GM23338 (cell line): ENCODE measurements at regions not wholly inside any gene's neighbourhood (a gene's known extent, or its start where the extent isn't known, plus 50 kb on each side); places are given as distances from the start of the nearest gene placed in this dataset.

Experiments
- ATAC-seq: fragments of 200-7000 bp; cut with Tn5 transposase; 3 replicates; pipeline ENCODE4 v1.9.1; 2020
- DNase-seq: peaks from one replicate; pipeline ENCODE4 v3.0.0-alpha.2; 2015; ENCODE audit warnings: low spot score
- H2AFZ ChIP-seq: fragments of 200-600 bp; sonication (generic); 2 replicates; pipeline ENCODE4 v1.8.0; 2016; ENCODE audit warnings: antibody characterized with exemption, mild to moderate bottlenecking, moderate library complexity
- H3F3A ChIP-seq: fragments of 200-600 bp; sonication (generic); replicated peaks from 2 replicates; pipeline ENCODE4 v1.8.0; 2017; ENCODE audit warnings: antibody characterized with exemption, mixed run types, low read depth
- H3K27ac ChIP-seq: fragments of 200-600 bp; sonication (generic); 2 replicates; pipeline ENCODE4 v1.6.1; 2016; ENCODE audit warnings: low read depth
- H3K27me3 ChIP-seq: fragments of 200-600 bp; sonication (generic); 2 replicates; pipeline ENCODE4 v1.8.0; 2016; ENCODE audit warnings: mild to moderate bottlenecking, mixed run types, moderate library complexity; ENCODE audit not compliant: insufficient read depth
- H3K36me3 ChIP-seq: fragments of 200-600 bp; sonication (generic); 2 replicates; pipeline ENCODE4 v1.8.0; 2016; ENCODE audit warnings: mild to moderate bottlenecking; ENCODE audit not compliant: insufficient read depth
- H3K4me1 ChIP-seq: fragments of 200-600 bp; sonication (generic); 2 replicates; pipeline ENCODE4 v1.8.0; 2016; ENCODE audit warnings: mild to moderate bottlenecking, moderate library complexity; ENCODE audit not compliant: insufficient read depth
- H3K4me2 ChIP-seq: fragments of 200-600 bp; sonication (generic); 2 replicates; pipeline ENCODE4 v1.7.1; 2017; ENCODE audit warnings: mixed run types
- H3K4me3 ChIP-seq: fragments of 200-600 bp; sonication (generic); 2 replicates; pipeline ENCODE4 v1.6.1; 2016; ENCODE audit warnings: mixed run types
- H3K79me2 ChIP-seq: fragments of 200-600 bp; sonication (generic); replicated peaks from 2 replicates; pipeline ENCODE4 v1.8.0; 2017; ENCODE audit warnings: mild to moderate bottlenecking; ENCODE audit not compliant: insufficient read depth
- H3K9me2 ChIP-seq: fragments of 200-600 bp; sonication (generic); 2 replicates; pipeline ENCODE4 v1.8.0; 2017; ENCODE audit not compliant: insufficient read depth
- H4K20me1 ChIP-seq: fragments of 200-600 bp; sonication (generic); replicated peaks from 2 replicates; pipeline ENCODE4 v1.8.0; 2017; ENCODE audit warnings: mild to moderate bottlenecking; ENCODE audit not compliant: insufficient read depth
- H3K27ac Mint-ChIP-seq: 2 replicates; pipeline ENCODE4 v1.8.0; 2020; ENCODE audit warnings: inconsistent platforms, mild to moderate bottlenecking, moderate library complexity, mixed read lengths
- H3K27me3 Mint-ChIP-seq: 3 replicates; pipeline ENCODE4 v1.8.0; 2022; ENCODE audit warnings: low read depth, mild to moderate bottlenecking, moderate library complexity, mixed read lengths, inconsistent platforms; ENCODE audit not compliant: insufficient read depth, poor library complexity
- H3K36me3 Mint-ChIP-seq: 3 replicates; pipeline ENCODE4 v1.8.0; 2021; ENCODE audit warnings: low read depth, mild to moderate bottlenecking, inconsistent platforms, moderate library complexity, mixed read lengths
- H3K4me1 Mint-ChIP-seq: 3 replicates; pipeline ENCODE4 v1.8.0; 2020; ENCODE audit warnings: mild to moderate bottlenecking, inconsistent platforms, mixed read lengths
- H3K4me3 Mint-ChIP-seq: 3 replicates; pipeline ENCODE4 v1.8.0; 2021; ENCODE audit warnings: moderate library complexity, mild to moderate bottlenecking, inconsistent platforms, mixed read lengths
- H3K9me3 Mint-ChIP-seq: 3 replicates; pipeline ENCODE4 v1.8.0; 2020; ENCODE audit warnings: moderate library complexity, mild to moderate bottlenecking, inconsistent platforms, mixed read lengths
- CTCF ChIP-seq, 2 experiments: fragments of 200-600 bp in 1 of 2; sonication (generic) in 1 of 2; conservative IDR thresholded peaks; 2 replicates each; pipeline versions ENCODE4 v1.5.1 to v1.6.1; 2016 to 2017; ENCODE audit warnings: antibody characterized with exemption in 2 of 2, low read depth in 2 of 2, mild to moderate bottlenecking in 2 of 2, moderate library complexity in 1 of 2
- EZH2 ChIP-seq: fragments of 200-600 bp; sonication (generic); IDR thresholded peaks from one replicate; pipeline ENCODE4 v1.8.0; 2017; ENCODE audit warnings: antibody characterized with exemption, mild to moderate bottlenecking, low read depth; ENCODE audit not compliant: unreplicated experiment
- NANOG ChIP-seq: IDR thresholded peaks from 2 replicates; pipeline ENCODE4 v1.6.1; 2016; ENCODE audit warnings: antibody characterized with exemption, borderline replicate concordance
- POLR2AphosphoS5 ChIP-seq: IDR thresholded peaks from 2 replicates; pipeline ENCODE4 v1.6.1; 2016; ENCODE audit warnings: antibody characterized with exemption, low read depth
- STAT1 ChIP-seq: IDR thresholded peaks from one replicate; pipeline ENCODE4 v1.6.1; 2016; ENCODE audit warnings: antibody characterized with exemption; ENCODE audit not compliant: unreplicated experiment
- ZNF114 ChIP-seq: fragments of 250-450 bp; sonication (Bioruptor Pico); IDR thresholded peaks from 2 replicates; pipeline ENCODE4 v1.5.0; 2020; ENCODE audit warnings: mild to moderate bottlenecking, moderate library complexity
- ZNF331 ChIP-seq: fragments of 250-450 bp; sonication (Bioruptor Pico); IDR thresholded peaks from 2 replicates; pipeline ENCODE4 v1.5.0; 2020; ENCODE audit warnings: low read depth, mild to moderate bottlenecking, moderate library complexity
- TF ChIP-seq, protein P1 (sequence below): IDR thresholded peaks from one replicate; pipeline ENCODE4 v1.6.1; 2018; ENCODE audit warnings: antibody characterized with exemption; ENCODE audit not compliant: unreplicated experiment
- TF ChIP-seq, protein P2 (sequence below): IDR thresholded peaks from 2 replicates; pipeline ENCODE4 v1.6.1; 2016; ENCODE audit warnings: antibody characterized with exemption

DNA sequence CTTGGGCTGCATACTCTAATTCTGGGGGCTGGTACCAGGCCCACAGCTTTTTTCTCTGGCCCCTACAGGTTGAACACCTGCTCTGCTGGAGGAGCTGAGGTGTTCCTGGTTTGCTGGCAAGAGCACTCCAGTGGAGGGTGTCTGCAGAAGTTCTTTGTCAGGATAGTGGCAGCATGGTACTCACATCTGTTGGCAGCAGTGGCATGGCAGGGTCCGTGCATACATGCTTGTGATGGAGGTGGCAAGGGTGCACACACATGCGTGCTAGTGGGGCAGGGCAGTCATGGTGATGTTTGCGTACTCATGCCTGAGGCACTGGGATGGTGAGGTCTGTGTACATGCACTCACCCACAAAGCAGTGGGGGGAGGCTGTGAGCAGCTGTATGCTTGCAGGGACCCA, 235.5 kb upstream of the KLF8 start (continued):
- TF ChIP-seq, protein P1, sequence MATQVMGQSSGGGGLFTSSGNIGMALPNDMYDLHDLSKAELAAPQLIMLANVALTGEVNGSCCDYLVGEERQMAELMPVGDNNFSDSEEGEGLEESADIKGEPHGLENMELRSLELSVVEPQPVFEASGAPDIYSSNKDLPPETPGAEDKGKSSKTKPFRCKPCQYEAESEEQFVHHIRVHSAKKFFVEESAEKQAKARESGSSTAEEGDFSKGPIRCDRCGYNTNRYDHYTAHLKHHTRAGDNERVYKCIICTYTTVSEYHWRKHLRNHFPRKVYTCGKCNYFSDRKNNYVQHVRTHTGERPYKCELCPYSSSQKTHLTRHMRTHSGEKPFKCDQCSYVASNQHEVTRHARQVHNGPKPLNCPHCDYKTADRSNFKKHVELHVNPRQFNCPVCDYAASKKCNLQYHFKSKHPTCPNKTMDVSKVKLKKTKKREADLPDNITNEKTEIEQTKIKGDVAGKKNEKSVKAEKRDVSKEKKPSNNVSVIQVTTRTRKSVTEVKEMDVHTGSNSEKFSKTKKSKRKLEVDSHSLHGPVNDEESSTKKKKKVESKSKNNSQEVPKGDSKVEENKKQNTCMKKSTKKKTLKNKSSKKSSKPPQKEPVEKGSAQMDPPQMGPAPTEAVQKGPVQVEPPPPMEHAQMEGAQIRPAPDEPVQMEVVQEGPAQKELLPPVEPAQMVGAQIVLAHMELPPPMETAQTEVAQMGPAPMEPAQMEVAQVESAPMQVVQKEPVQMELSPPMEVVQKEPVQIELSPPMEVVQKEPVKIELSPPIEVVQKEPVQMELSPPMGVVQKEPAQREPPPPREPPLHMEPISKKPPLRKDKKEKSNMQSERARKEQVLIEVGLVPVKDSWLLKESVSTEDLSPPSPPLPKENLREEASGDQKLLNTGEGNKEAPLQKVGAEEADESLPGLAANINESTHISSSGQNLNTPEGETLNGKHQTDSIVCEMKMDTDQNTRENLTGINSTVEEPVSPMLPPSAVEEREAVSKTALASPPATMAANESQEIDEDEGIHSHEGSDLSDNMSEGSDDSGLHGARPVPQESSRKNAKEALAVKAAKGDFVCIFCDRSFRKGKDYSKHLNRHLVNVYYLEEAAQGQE, result no peak
- TF ChIP-seq ZNF331 (CRISPR knock-in tag), result no peak
- no peak for TF ChIP-seq EZH2
- no peak for TF ChIP-seq STAT1
- no peak for TF ChIP-seq CTCF (conservative IDR thresholded peaks at IDR 0.05; ENCODE audit: low read depth in 2 of 2)
- no peak for TF ChIP-seq ZNF114 (CRISPR knock-in tag)
- TF ChIP-seq NANOG, result no peak

DNA sequence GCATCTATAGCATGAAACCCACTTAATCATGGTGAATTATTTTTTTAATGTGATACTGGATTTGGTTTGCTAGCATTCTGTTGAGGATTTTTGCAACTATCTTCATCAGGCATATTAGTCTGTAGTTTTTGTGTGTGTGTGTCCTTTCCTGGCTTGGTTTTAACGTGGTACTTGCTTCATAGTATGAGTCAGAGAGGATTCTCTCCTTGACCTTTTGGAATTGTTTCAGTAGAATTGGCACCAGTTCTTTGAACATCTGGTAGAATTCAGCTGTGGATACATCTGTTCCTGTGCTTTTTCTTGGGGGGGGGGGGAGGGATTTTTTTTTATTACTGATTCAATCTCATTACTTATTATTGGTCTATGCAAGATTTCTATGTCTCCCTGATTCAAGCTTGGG, 232.0 kb upstream of the KLF8 start:
- Mint-ChIP-seq H3K4me1 (peaks cover 5% of the 10 kb centered on the region; the same call in 2 of the 3 replicates), H3K9me3 (no peaks in the 10 kb centered on the region), H3K36me3 (peaks cover 2% of the 10 kb centered on the region; the same call in 1 of the 3 replicates), H3K27ac (no peak overlapping the region), H3K4me3 (no peak overlapping the region), H3K27me3 (no peaks in the 10 kb centered on the region)
- no peak overlapping the region for H3K4me3 ChIP-seq
- H3K4me1 ChIP-seq, result no peaks in the 10 kb centered on the region
- TF ChIP-seq ZNF114 (CRISPR knock-in tag), result no peak
- ATAC-seq (no peak), DNase-seq (no peak)
- H3K27me3 ChIP-seq, result no peaks in the 10 kb centered on the region
- no peaks in the 10 kb centered on the region for H4K20me1 ChIP-seq
- no peak overlapping the region for H3K27ac ChIP-seq
- H3K36me3 ChIP-seq, result no peaks in the 10 kb centered on the region
- H3K4me2 ChIP-seq, result no peak overlapping the region
- no peaks in the 10 kb centered on the region for H3K9me2 ChIP-seq
- no peaks in the 10 kb centered on the region for H3F3A ChIP-seq
- no peak overlapping the region for H2AFZ ChIP-seq
- no peaks in the 10 kb centered on the region for H3K79me2 ChIP-seq

DNA sequence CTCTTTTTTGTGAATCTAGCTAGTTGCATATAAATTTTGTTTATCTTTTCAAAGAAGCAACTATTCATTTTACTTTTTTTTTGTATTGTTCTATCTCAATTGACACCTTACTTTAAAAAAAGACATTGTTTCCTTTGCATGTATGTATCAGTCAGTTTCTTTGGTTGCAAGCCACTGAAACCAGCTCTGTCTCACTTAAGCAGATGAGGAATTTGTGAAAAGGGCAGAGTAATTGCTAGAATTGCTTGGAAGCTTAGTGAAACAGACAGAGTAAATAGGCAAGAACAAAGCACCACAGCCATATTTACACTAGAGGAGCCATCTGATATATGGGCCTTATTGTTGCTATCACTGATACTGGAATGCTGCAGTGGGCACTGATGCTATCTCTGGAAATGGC, 231.4 kb upstream of the KLF8 start:
- Histone ChIP-seq H3K9me2 (no peaks in the 10 kb centered on the region), H3K79me2 (no peaks in the 10 kb centered on the region), H3K4me1 (no peaks in the 10 kb centered on the region), H4K20me1 (no peaks in the 10 kb centered on the region), H3K27ac (no peak overlapping the region), H3K36me3 (no peaks in the 10 kb centered on the region), H3K4me3 (no peak overlapping the region), H3K4me2 (no peak overlapping the region), H3F3A (no peaks in the 10 kb centered on the region), H2AFZ (no peak overlapping the region), H3K27me3 (no peaks in the 10 kb centered on the region)
- Mint-ChIP-seq H3K4me3 (no peak overlapping the region), H3K9me3 (no peaks in the 10 kb centered on the region), H3K27me3 (no peaks in the 10 kb centered on the region), H3K27ac (no peak overlapping the region), H3K4me1 (peaks cover 3% of the 10 kb centered on the region; the same call in 1 of the 3 replicates), H3K36me3 (peaks cover 2% of the 10 kb centered on the region; the same call in 1 of the 3 replicates)
- ATAC-seq, result no peak
- no peak for DNase-seq
- TF ChIP-seq POLR2AphosphoS5, result no peak
- TF ChIP-seq, protein P2, sequence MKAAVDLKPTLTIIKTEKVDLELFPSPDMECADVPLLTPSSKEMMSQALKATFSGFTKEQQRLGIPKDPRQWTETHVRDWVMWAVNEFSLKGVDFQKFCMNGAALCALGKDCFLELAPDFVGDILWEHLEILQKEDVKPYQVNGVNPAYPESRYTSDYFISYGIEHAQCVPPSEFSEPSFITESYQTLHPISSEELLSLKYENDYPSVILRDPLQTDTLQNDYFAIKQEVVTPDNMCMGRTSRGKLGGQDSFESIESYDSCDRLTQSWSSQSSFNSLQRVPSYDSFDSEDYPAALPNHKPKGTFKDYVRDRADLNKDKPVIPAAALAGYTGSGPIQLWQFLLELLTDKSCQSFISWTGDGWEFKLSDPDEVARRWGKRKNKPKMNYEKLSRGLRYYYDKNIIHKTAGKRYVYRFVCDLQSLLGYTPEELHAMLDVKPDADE, result no peak
- TF ChIP-seq STAT1, result no peak
